Neural crest cell (in vitro differentiated cells): ENCODE measurements at regions not wholly inside any gene's neighbourhood (a gene's known extent, or its start where the extent isn't known, plus 50 kb on each side); places are given as distances from the start of the nearest gene placed in this dataset.

Experiments used
- DNase-seq: peaks from one replicate; pipeline ENCODE4 v3.0.0; 2021; ENCODE audit warnings: low read depth, mixed read lengths, low spot score
- H3K27ac Mint-ChIP-seq: one replicate; pipeline ENCODE4 v1.8.0; 2021; ENCODE audit warnings: mild to moderate bottlenecking, mixed read lengths; ENCODE audit not compliant: unreplicated experiment
- H3K27me3 Mint-ChIP-seq: 2 replicates; pipeline ENCODE4 v1.8.0; 2021; ENCODE audit warnings: low read depth, mild to moderate bottlenecking, mixed read lengths
- H3K36me3 Mint-ChIP-seq: 2 replicates; pipeline ENCODE4 v1.8.0; 2021; ENCODE audit warnings: low read depth, mild to moderate bottlenecking, mixed read lengths
- H3K4me1 Mint-ChIP-seq: 2 replicates; pipeline ENCODE4 v1.8.0; 2021; ENCODE audit warnings: mixed read lengths
- H3K4me3 Mint-ChIP-seq: one replicate; pipeline ENCODE4 v1.8.0; 2021; ENCODE audit warnings: mild to moderate bottlenecking, mixed read lengths
- H3K9me3 Mint-ChIP-seq: 2 replicates; pipeline ENCODE4 v1.8.0; 2021; ENCODE audit warnings: mixed read lengths
- TF ChIP-seq, protein P1 (sequence below): fragments of 200-600 bp; sonication (generic); conservative IDR thresholded peaks from 2 replicates; pipeline ENCODE4 v1.5.0; 2021; ENCODE audit warnings: antibody characterized with exemption, mild to moderate bottlenecking

DNA sequence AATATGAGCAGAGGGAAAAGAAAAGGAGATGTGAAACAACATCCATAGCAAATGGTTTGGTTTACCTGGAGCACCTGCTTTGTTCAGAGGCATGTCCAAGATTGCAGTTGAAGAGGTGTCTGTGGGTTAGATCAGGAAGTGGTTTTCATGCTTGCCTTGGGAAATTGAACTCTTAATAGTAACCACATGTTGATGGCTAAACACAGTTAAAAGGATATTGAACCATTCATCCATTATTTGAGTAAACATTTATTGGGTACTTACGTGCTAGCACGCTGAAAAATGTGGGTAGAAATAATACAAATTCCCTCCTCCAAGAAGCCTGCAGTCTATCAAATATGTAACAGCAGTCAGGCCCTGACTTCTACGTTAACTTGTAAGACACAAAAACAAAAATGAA, 235.7 kb upstream of the TNC start:
- H3K9me3 Mint-ChIP-seq, result peaks cover 2% of the 10 kb centered on the region
- TF ChIP-seq, protein P1, sequence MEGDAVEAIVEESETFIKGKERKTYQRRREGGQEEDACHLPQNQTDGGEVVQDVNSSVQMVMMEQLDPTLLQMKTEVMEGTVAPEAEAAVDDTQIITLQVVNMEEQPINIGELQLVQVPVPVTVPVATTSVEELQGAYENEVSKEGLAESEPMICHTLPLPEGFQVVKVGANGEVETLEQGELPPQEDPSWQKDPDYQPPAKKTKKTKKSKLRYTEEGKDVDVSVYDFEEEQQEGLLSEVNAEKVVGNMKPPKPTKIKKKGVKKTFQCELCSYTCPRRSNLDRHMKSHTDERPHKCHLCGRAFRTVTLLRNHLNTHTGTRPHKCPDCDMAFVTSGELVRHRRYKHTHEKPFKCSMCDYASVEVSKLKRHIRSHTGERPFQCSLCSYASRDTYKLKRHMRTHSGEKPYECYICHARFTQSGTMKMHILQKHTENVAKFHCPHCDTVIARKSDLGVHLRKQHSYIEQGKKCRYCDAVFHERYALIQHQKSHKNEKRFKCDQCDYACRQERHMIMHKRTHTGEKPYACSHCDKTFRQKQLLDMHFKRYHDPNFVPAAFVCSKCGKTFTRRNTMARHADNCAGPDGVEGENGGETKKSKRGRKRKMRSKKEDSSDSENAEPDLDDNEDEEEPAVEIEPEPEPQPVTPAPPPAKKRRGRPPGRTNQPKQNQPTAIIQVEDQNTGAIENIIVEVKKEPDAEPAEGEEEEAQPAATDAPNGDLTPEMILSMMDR, result no peak
- no peak overlapping the region for H3K4me3 Mint-ChIP-seq
- no peaks in the 10 kb centered on the region for H3K36me3 Mint-ChIP-seq
- no peaks in the 10 kb centered on the region for H3K27me3 Mint-ChIP-seq
- H3K4me1 Mint-ChIP-seq, result no peaks in the 10 kb centered on the region
- no peak overlapping the region for H3K27ac Mint-ChIP-seq
- DNase-seq, result no peak

DNA sequence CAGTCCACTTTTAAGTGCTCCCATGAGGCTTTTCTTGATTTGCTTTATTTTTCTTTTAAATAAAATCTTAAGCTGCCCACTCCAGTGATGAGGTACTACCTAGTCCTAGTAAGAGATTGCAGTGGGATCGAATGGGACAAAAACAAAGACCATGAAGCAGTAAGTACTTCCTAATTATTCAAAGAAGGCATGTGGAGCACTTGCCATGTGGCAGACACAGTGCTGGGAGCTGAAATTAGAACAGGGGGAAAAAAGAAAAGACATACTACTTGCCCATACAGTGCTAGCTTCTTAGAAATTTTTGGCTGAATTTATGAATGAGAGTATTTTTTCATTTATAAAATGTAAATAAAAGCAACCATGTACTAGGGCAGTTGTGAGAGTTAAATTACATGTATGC, 239.9 kb upstream of the TNC start:
- Mint-ChIP-seq H3K4me3 (no peak overlapping the region), H3K27me3 (no peaks in the 10 kb centered on the region), H3K4me1 (no peaks in the 10 kb centered on the region), H3K9me3 (no peaks in the 10 kb centered on the region), H3K36me3 (no peaks in the 10 kb centered on the region), H3K27ac (no peak overlapping the region)
- no peak for DNase-seq
- TF ChIP-seq, protein P1, result no peak

DNA sequence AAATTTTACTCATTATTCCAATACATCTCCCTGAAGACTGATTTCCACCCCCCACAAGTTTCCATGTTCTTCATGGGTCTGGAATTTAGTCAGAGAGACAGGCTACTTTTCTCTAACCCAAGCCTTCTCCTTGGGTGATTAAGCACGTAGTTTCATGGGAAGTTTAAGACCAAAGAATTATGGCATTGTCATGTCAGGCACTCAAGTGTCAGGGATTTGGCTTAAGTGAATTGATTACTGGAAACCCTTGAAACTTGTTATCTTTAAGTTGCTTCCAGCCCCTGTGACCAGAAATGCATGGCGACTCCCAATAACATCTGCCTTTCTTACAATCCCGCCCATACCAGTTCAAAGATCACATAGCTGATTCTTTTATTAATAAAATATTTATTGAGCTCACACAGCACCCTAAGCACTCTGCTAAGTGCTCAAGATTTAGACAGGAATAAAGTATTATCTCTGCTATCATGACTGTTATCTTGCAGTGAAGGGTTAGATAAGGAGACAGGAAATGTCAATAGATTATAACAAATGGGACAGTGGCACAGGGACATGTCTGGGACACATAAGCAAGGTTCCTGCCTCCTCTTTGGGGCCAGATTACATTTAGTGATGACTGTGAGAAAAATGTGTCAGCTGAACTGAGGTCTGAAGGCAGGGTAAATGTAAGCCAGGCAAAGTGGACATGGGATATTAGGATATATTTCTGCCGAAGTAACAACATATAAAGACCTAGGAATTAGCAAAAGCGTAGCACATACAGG, 241.2 kb upstream of the TNC start:
- no peaks in the 10 kb centered on the region for H3K36me3 Mint-ChIP-seq
- H3K4me1 Mint-ChIP-seq, result no peaks in the 10 kb centered on the region
- no peaks in the 10 kb centered on the region for H3K27me3 Mint-ChIP-seq
- DNase-seq, result no peak
- no peaks in the 10 kb centered on the region for H3K9me3 Mint-ChIP-seq
- TF ChIP-seq, protein P1, result no peak
- no peak overlapping the region for H3K27ac Mint-ChIP-seq
- H3K4me3 Mint-ChIP-seq, result no peak overlapping the region

DNA sequence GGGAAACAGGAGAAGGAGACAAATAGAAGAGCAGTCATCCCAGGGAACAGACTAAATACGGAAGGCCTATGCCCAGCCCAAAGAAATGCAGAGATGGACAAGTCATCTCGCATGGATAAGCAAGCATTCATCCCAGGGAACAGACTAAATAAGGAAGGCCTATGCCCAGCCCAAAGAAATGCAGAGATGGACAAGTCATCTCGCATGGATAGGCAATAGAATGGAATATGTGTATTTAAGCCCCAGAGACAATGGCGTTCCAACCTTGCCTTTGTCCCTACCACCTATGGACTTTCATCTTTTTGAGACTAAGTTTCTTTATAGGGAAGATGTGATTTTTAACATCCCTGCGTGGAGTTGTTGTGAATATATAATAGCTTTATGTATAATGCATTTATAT, 242.2 kb upstream of the TNC start:
- H3K27ac Mint-ChIP-seq, result no peak overlapping the region
- H3K27me3 Mint-ChIP-seq, result no peaks in the 10 kb centered on the region
- DNase-seq, result no peak
- H3K36me3 Mint-ChIP-seq, result no peaks in the 10 kb centered on the region
- TF ChIP-seq, protein P1, result no peak
- H3K9me3 Mint-ChIP-seq, result no peaks in the 10 kb centered on the region
- no peak overlapping the region for H3K4me3 Mint-ChIP-seq
- no peaks in the 10 kb centered on the region for H3K4me1 Mint-ChIP-seq

DNA sequence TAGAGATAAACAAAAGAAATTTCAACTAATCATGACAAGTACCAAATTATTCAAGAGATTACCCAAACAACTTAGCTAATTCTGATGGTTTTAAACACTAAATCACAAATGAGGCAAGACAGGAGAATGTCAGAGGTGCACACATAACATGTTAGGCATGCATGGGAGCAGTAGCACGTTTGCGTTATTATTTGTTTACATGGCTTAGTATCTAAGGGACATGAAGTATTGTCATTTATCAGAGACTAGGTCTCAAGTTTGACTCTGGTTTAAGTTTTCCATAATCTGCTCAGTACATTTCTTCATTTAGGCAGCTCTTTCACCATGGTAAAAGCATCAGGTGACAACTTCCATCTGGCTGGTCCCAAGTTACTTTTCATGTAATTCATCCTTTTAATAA, 244.1 kb upstream of the TNC start:
- H3K27ac Mint-ChIP-seq, result no peak overlapping the region
- no peaks in the 10 kb centered on the region for H3K9me3 Mint-ChIP-seq
- no peak overlapping the region for H3K4me3 Mint-ChIP-seq
- TF ChIP-seq, protein P1, result no peak
- no peak for DNase-seq
- H3K4me1 Mint-ChIP-seq, result no peaks in the 10 kb centered on the region
- H3K36me3 Mint-ChIP-seq, result no peaks in the 10 kb centered on the region
- no peaks in the 10 kb centered on the region for H3K27me3 Mint-ChIP-seq
